CD14-positive monocyte (primary cell): ENCODE measurements at regions not wholly inside any gene's neighbourhood (a gene's known extent, or its start where the extent isn't known, plus 50 kb on each side); places are given as distances from the start of the nearest gene placed in this dataset.

Source experiments
- DNase-seq, 3 donors: peaks; one replicate each; pipeline ENCODE4 v3.0.0-alpha.2; 2011 to 2022
- H2AFZ ChIP-seq: 2 replicates; pipeline ENCODE4 v1.6.0; 2012; ENCODE audit warnings: mild to moderate bottlenecking, low read depth, low read length, inconsistent platforms; ENCODE audit not compliant: insufficient read depth, poor library complexity, severe bottlenecking
- H3K27ac ChIP-seq, 2 donors: 1 replicate in 1 of 2; 2 replicates in 1 of 2; pipeline ENCODE4 v1.5.1; 2012 to 2013; ENCODE audit warnings: low read length in 2 of 2, control low read depth in 1 of 2, inconsistent platforms in 1 of 2, low read depth in 1 of 2, mild to moderate bottlenecking in 1 of 2
- H3K27me3 ChIP-seq, 2 donors: one replicate each; pipeline versions ENCODE4 v1.6.0 to v1.6.1; 2011 to 2013; ENCODE audit warnings: low read length in 2 of 2; ENCODE audit not compliant: control insufficient read depth in 2 of 2, insufficient read depth in 2 of 2
- H3K36me3 ChIP-seq, 2 donors: replicated peaks in 1 of 2; 1 replicate in 1 of 2; 2 replicates in 1 of 2; pipeline versions ENCODE4 v1.5.1 to v1.6.1; 2012 to 2013; ENCODE audit warnings: low read length in 2 of 2, control low read depth in 1 of 2, inconsistent platforms in 1 of 2, mild to moderate bottlenecking in 1 of 2; ENCODE audit not compliant: insufficient read depth in 2 of 2, control insufficient read depth in 1 of 2
- H3K4me1 ChIP-seq, 2 donors: 1 replicate in 1 of 2; 2 replicates in 1 of 2; pipeline versions ENCODE4 v1.5.1 to v1.6.1; 2012 to 2013; ENCODE audit warnings: low read length in 2 of 2, control low read depth in 1 of 2, inconsistent platforms in 1 of 2, mild to moderate bottlenecking in 1 of 2, moderate library complexity in 1 of 2; ENCODE audit not compliant: insufficient read depth in 2 of 2, control insufficient read depth in 1 of 2
- H3K4me2 ChIP-seq: replicated peaks from 2 replicates; pipeline ENCODE3; 2012; ENCODE audit warnings: low read length, moderate library complexity, mild to moderate bottlenecking; ENCODE audit not compliant: poor library complexity, severe bottlenecking; ENCODE audit errors: extremely low read depth
- H3K4me3 ChIP-seq, 3 experiments: fragments of 200-600 bp in 1 of 3; sonication (generic) in 1 of 3; replicated peaks in 1 of 3; 1 replicate in 2 of 3; 2 replicates in 1 of 3; pipeline ENCODE4 v1.5.1; 2011 to 2013; ENCODE audit warnings: low read length in 3 of 3, mild to moderate bottlenecking in 3 of 3, control low read depth in 2 of 3, low read depth in 2 of 3, inconsistent platforms in 1 of 3, moderate library complexity in 1 of 3
- H3K79me2 ChIP-seq: 2 replicates; pipeline ENCODE4 v1.6.0; 2012; ENCODE audit warnings: mild to moderate bottlenecking, control low read depth, inconsistent platforms, low read length, moderate library complexity; ENCODE audit not compliant: insufficient read depth
- H3K9ac ChIP-seq: 2 replicates; pipeline ENCODE4 v1.6.0; 2017; ENCODE audit warnings: low read length, mild to moderate bottlenecking; ENCODE audit not compliant: insufficient read depth, poor library complexity, severe bottlenecking
- H3K9me3 ChIP-seq, 2 donors: replicated peaks in 1 of 2; 1 replicate in 1 of 2; 2 replicates in 1 of 2; pipeline versions ENCODE4 v1.5.1 to v1.6.1; 2012 to 2013; ENCODE audit warnings: low read length in 2 of 2, control low read depth in 1 of 2; ENCODE audit not compliant: control insufficient read depth in 1 of 2, insufficient read depth in 1 of 2
- H4K20me1 ChIP-seq: 2 replicates; pipeline ENCODE4 v1.6.0; 2012; ENCODE audit warnings: mild to moderate bottlenecking, low read length, control low read depth, moderate library complexity; ENCODE audit not compliant: insufficient read depth
- H3K27ac Mint-ChIP-seq, 7 donors: one replicate each; pipeline ENCODE4 v1.8.0; 2020; ENCODE audit warnings: mild to moderate bottlenecking in 7 of 7, mixed read lengths in 7 of 7, moderate library complexity in 6 of 7, inconsistent platforms in 2 of 7
- H3K27me3 Mint-ChIP-seq, 3 donors: one replicate each; pipeline ENCODE4 v1.8.0; 2021 to 2022; ENCODE audit warnings: low read depth in 3 of 3, mild to moderate bottlenecking in 3 of 3, mixed read lengths in 3 of 3, moderate library complexity in 3 of 3, inconsistent platforms in 1 of 3
- H3K36me3 Mint-ChIP-seq, 2 donors: one replicate each; pipeline ENCODE4 v1.8.0; 2020; ENCODE audit warnings: mixed read lengths in 2 of 2, inconsistent platforms in 1 of 2, mild to moderate bottlenecking in 1 of 2
- H3K4me1 Mint-ChIP-seq: one replicate; pipeline ENCODE4 v1.8.0; 2020; ENCODE audit warnings: mild to moderate bottlenecking, mixed read lengths
- H3K4me3 Mint-ChIP-seq, 2 donors: one replicate each; pipeline ENCODE4 v1.8.0; 2020; ENCODE audit warnings: mild to moderate bottlenecking in 2 of 2, mixed read lengths in 2 of 2, moderate library complexity in 1 of 2
- H3K9me3 Mint-ChIP-seq, 7 donors: one replicate each; pipeline ENCODE4 v1.8.0; 2020 to 2022; ENCODE audit warnings: mixed read lengths in 7 of 7, mild to moderate bottlenecking in 6 of 7, moderate library complexity in 6 of 7, inconsistent platforms in 2 of 7
- CTCF ChIP-seq: fragments of 200-600 bp; IDR thresholded peaks from one replicate; pipeline ENCODE4 v1.8.0; 2022; ENCODE audit warnings: antibody characterized with exemption, mild to moderate bottlenecking
- WGBS: methylation state at CpG from one replicate; pipeline ENCODE4 v1.1.5; 2013; ENCODE audit warnings: missing lambda C conversion rate; ENCODE audit not compliant: insufficient coverage; 5-methylcytosine and 5-hydroxymethylcytosine counted together
- intact Hi-C, 2 donors: fragments of 100-400 bp; cut with micrococcal nuclease; formaldehyde crosslinking; loops; one replicate each; pipeline versions ENCODE4 v1.15.0 to v1.15.1; 2023

GRCh38 chr13:65416784-65417183, 1813.4 kb downstream of the PCDH9 start:
- Mint-ChIP-seq H3K9me3 (peaks cover 1 to 5% (median 3%) of the 10 kb centered on the region in 7 donors), H3K4me1 (no peaks in the 10 kb centered on the region), H3K4me3 (no peak overlapping the region), H3K27ac (no peak overlapping the region), H3K27me3 (peaks cover 0 to 2% (median 0%) of the 10 kb centered on the region in 3 donors), H3K36me3 (no peaks in the 10 kb centered on the region)
- Histone ChIP-seq H3K4me2 (no peak overlapping the region), H3K36me3 (no peaks in the 10 kb centered on the region), H3K79me2 (no peaks in the 10 kb centered on the region), H3K27me3 (no peaks in the 10 kb centered on the region), H3K9ac (no peak overlapping the region), H3K4me1 (no peaks in the 10 kb centered on the region), H3K27ac (no peak overlapping the region), H2AFZ (no peak overlapping the region), H3K9me3 (no peaks in the 10 kb centered on the region), H3K4me3 (no peak overlapping the region), H4K20me1 (no peaks in the 10 kb centered on the region)
- DNase-seq, result no peak
- no CpG with 5 or more reads among the region's 1 CpG for WGBS
- intact Hi-C loops, result no loop called here
- TF ChIP-seq CTCF, result no peak

- no peak for DNase-seq
- TF ChIP-seq CTCF, result no peak
- Histone ChIP-seq H3K79me2 (no peaks in the 10 kb centered on the region), H2AFZ (no peak overlapping the region), H3K4me2 (no peak overlapping the region), H3K4me1 (no peaks in the 10 kb centered on the region), H3K27ac (no peak overlapping the region), H3K27me3 (no peaks in the 10 kb centered on the region), H3K9ac (no peak overlapping the region), H4K20me1 (no peaks in the 10 kb centered on the region), H3K9me3 (no peaks in the 10 kb centered on the region), H3K4me3 (no peak overlapping the region), H3K36me3 (no peaks in the 10 kb centered on the region)
- Mint-ChIP-seq H3K27ac (no peak overlapping the region), H3K36me3 (no peaks in the 10 kb centered on the region), H3K4me3 (no peak overlapping the region), H3K9me3 (peaks cover 0 to 2% (median 0%) of the 10 kb centered on the region in 7 donors), H3K4me1 (no peaks in the 10 kb centered on the region), H3K27me3 (no peaks in the 10 kb centered on the region)
- WGBS, result no CpG with 5 or more reads among the region's 2 CpGs
- intact Hi-C loops, result no loop called here
Measured at GRCh38 chr13:65414187-65414586, 1815.9 kb downstream of the PCDH9 start.
